OCI-LY3 (cell line): ENCODE measurements at regions not wholly inside any gene's neighbourhood (a gene's known extent, or its start where the extent isn't known, plus 50 kb on each side); places are given as distances from the start of the nearest gene placed in this dataset.

Experiments used
- H2AFZ ChIP-seq: fragments of 200-600, 300-600 bp; shearing (Covaris generic); 2 replicates; pipeline ENCODE4 v1.6.0; 2014; ENCODE audit warnings: antibody characterized with exemption, low read depth, low read length
- H3K27ac ChIP-seq: fragments of 200-600, 300-600 bp; sonication (generic); 2 replicates; pipeline ENCODE4 v1.5.1; 2014; ENCODE audit warnings: mild to moderate bottlenecking, low read length, moderate library complexity, mixed read lengths
- H3K27me3 ChIP-seq: fragments of 200-600, 300-600 bp; sonication (generic); 2 replicates; pipeline ENCODE4 v1.6.1; 2014; ENCODE audit warnings: low read depth, low read length, mixed read lengths
- H3K36me3 ChIP-seq: fragments of 200-600, 300-600 bp; sonication (generic); replicated peaks from 2 replicates; pipeline ENCODE3; 2014; ENCODE audit warnings: low read depth, low read length, mixed read lengths
- H3K4me1 ChIP-seq: fragments of 300-600, 200-600 bp; sonication (generic); 2 replicates; pipeline ENCODE4 v1.6.1; 2014; ENCODE audit warnings: low read length, mixed read lengths
- H3K4me2 ChIP-seq: fragments of 200-600, 300-600 bp; sonication (generic); 2 replicates; pipeline ENCODE4 v1.6.1; 2014; ENCODE audit warnings: low read length, mixed read lengths
- H3K4me3 ChIP-seq: fragments of 300-600, 200-600 bp; sonication (generic); 2 replicates; pipeline ENCODE4 v1.5.1; 2014; ENCODE audit warnings: antibody characterized with exemption, mild to moderate bottlenecking, low read length, moderate library complexity
- H3K79me2 ChIP-seq: fragments of 300-600, 200-600 bp; shearing (Covaris generic); 2 replicates; pipeline ENCODE4 v1.6.1; 2014; ENCODE audit warnings: mild to moderate bottlenecking, low read length, mixed read lengths
- H3K9ac ChIP-seq: fragments of 300-600, 200-600 bp; shearing (Covaris generic); 2 replicates; pipeline ENCODE4 v1.6.0; 2014; ENCODE audit warnings: mild to moderate bottlenecking, low read length, moderate library complexity
- H3K9me3 ChIP-seq: fragments of 200-600, 300-600 bp; shearing (Covaris generic); 2 replicates; pipeline ENCODE4 v1.6.1; 2014; ENCODE audit warnings: low read length, mixed read lengths; ENCODE audit not compliant: insufficient read depth
- H4K20me1 ChIP-seq: fragments of 200-600, 300-600 bp; sonication (generic); 2 replicates; pipeline ENCODE4 v1.6.1; 2016; ENCODE audit warnings: low read length, mixed read lengths; ENCODE audit not compliant: insufficient read depth
- CTCF ChIP-seq: fragments of 200-600, 300-600 bp; sonication (generic); IDR thresholded peaks from 2 replicates; pipeline ENCODE4 v1.5.1; 2014; ENCODE audit warnings: antibody characterized with exemption, low read length, low read depth
- EZH2phosphoT487 ChIP-seq: fragments of 200-600 bp; shearing (Covaris generic); IDR thresholded peaks from 2 replicates; pipeline ENCODE4 v1.6.1; 2018; ENCODE audit warnings: antibody characterized with exemption, mixed run types, low read depth

- H4K20me1 ChIP-seq: no peaks in the 10 kb centered on the region
- H3K9me3 ChIP-seq: no peaks in the 10 kb centered on the region
- H3K4me3 ChIP-seq: no peak overlapping the region
- H3K4me1 ChIP-seq: no peaks in the 10 kb centered on the region
- no peak overlapping the region for H3K9ac ChIP-seq
- no peaks in the 10 kb centered on the region for H3K79me2 ChIP-seq
- TF ChIP-seq EZH2phosphoT487 (no peak), CTCF (no peak)
- no peak overlapping the region for H3K27ac ChIP-seq
- no peak overlapping the region for H3K4me2 ChIP-seq
- H2AFZ ChIP-seq: no peak overlapping the region
- H3K36me3 ChIP-seq: no peaks in the 10 kb centered on the region
- no peaks in the 10 kb centered on the region for H3K27me3 ChIP-seq
Measured at GRCh38 chr12:63457857-63458256, 210.4 kb downstream of the DPY19L2 start.

GRCh38 chr12:63457428-63457827 is 210.9 kb downstream of the DPY19L2 start:
- Histone ChIP-seq H3K4me1 (no peaks in the 10 kb centered on the region), H3K9ac (no peak overlapping the region), H4K20me1 (no peaks in the 10 kb centered on the region), H3K27me3 (no peaks in the 10 kb centered on the region), H3K36me3 (no peaks in the 10 kb centered on the region), H3K9me3 (no peaks in the 10 kb centered on the region), H3K4me3 (no peak overlapping the region), H3K4me2 (no peak overlapping the region), H2AFZ (no peak overlapping the region), H3K79me2 (no peaks in the 10 kb centered on the region), H3K27ac (no peak overlapping the region)
- no peak for TF ChIP-seq EZH2phosphoT487
- no peak for TF ChIP-seq CTCF

- Histone ChIP-seq H3K4me1 (peaks cover 2% of the 10 kb centered on the region; the same call in 1 of the 2 replicates), H3K27me3 (no peaks in the 10 kb centered on the region), H3K36me3 (no peaks in the 10 kb centered on the region), H3K79me2 (no peaks in the 10 kb centered on the region), H3K9ac (no peak overlapping the region), H3K4me3 (no peak overlapping the region), H2AFZ (no peak overlapping the region), H3K4me2 (no peak overlapping the region), H3K9me3 (no peaks in the 10 kb centered on the region), H3K27ac (no peak overlapping the region), H4K20me1 (no peaks in the 10 kb centered on the region)
- TF ChIP-seq CTCF (peak; percentile 23; the same call in 1 of the 2 replicates), EZH2phosphoT487 (no peak)
Measured at GRCh38 chr12:63450816-63451215, 217.5 kb downstream of the DPY19L2 start.

- H3K9ac ChIP-seq: no peak overlapping the region
- H3K4me1 ChIP-seq: peaks cover 7% of the 10 kb centered on the region; the same call in 1 of the 2 replicates
Measured at GRCh38 chr12:63450334-63450733, 218.0 kb downstream of the DPY19L2 start.

More at GRCh38 chr12:63450334-63450733, 218.0 kb downstream of the DPY19L2 start:
- Histone ChIP-seq H3K27me3 (no peaks in the 10 kb centered on the region), H4K20me1 (no peaks in the 10 kb centered on the region), H3K4me3 (no peak overlapping the region), H3K4me2 (no peak overlapping the region), H3K79me2 (no peaks in the 10 kb centered on the region), H2AFZ (no peak overlapping the region), H3K9me3 (no peaks in the 10 kb centered on the region), H3K27ac (no peak overlapping the region), H3K36me3 (no peaks in the 10 kb centered on the region)
- no peak for TF ChIP-seq CTCF
- no peak for TF ChIP-seq EZH2phosphoT487
